ENCODE measurements at regions not wholly inside any gene's neighbourhood (a gene's known extent, or its start where the extent isn't known, plus 50 kb on each side); places are given as distances from the start of the nearest gene placed in this dataset.

GRCh38 chr7:119472408-119473038 lies 800.5 kb upstream of the KCND2 start (continued):
- TF ChIP-seq CTCF (IDR thresholded peaks at IDR 0.05; ENCODE audit: low read depth, low read length, missing input control) (no peak), RXRA (IDR thresholded peaks at IDR 0.05) (peak in 1 of 2 donors; percentile 31), FOXA1 (IDR thresholded peaks at IDR 0.05) (no peak), NR2F2 (IDR thresholded peaks at IDR 0.05) (no peak), JUND (IDR thresholded peaks at IDR 0.05) (no peak)

GRCh38 chr7:119482209-119482608 lies 790.8 kb upstream of the KCND2 start:
- TF ChIP-seq RAD21 (IDR thresholded peaks at IDR 0.05) (peak; percentile 74 to 84), EGR1 (IDR thresholded peaks at IDR 0.05; ENCODE audit: low read depth in 2 of 2) (no peak), CTCF (IDR thresholded peaks at IDR 0.05; ENCODE audit: low read depth, low read length, missing input control) (peak; percentile 62)
- Histone ChIP-seq H3K4me3 (ENCODE audit: low read depth in 1 of 3, low read length in 3 of 3) (no peak overlapping the region), H3K9ac (ENCODE audit: low read depth in 1 of 2, low read length in 2 of 2) (no peak overlapping the region), H3K9me3 (ENCODE audit: control insufficient read depth in 4 of 4, low read length in 3 of 4) (no peaks in the 10 kb centered on the region), H3K4me1 (ENCODE audit: control insufficient read depth in 4 of 4, insufficient read depth in 4 of 4, low read length in 3 of 4) (no peaks in the 10 kb centered on the region), H3K27ac (ENCODE audit: low read depth in 1 of 2, low read length in 2 of 2) (no peak overlapping the region), H3K27me3 (ENCODE audit: control insufficient read depth in 4 of 4, insufficient read depth in 4 of 4, low read length in 3 of 4) (no peaks in the 10 kb centered on the region), H3K36me3 (ENCODE audit: control insufficient read depth in 4 of 4, insufficient read depth in 3 of 4, low read depth in 1 of 4, low read length in 3 of 4) (no peaks in the 10 kb centered on the region)
- WGBS: 17% methylated on average over 4 of the region's 4 CpGs
- DNase-seq (ENCODE audit: low spot score): no peak

GRCh38 chr7:119482671-119483070 lies 790.3 kb upstream of the KCND2 start:
- TF ChIP-seq REST (IDR thresholded peaks at IDR 0.05) (no peak), ATF3 (IDR thresholded peaks at IDR 0.05) (no peak), YY1 (IDR thresholded peaks at IDR 0.05) (no peak), FOXA1 (IDR thresholded peaks at IDR 0.05) (no peak), SP1 (IDR thresholded peaks at IDR 0.05) (no peak), RXRA (IDR thresholded peaks at IDR 0.05) (no peak), MAX (IDR thresholded peaks at IDR 0.05) (no peak), JUND (IDR thresholded peaks at IDR 0.05) (no peak), GABPA (IDR thresholded peaks at IDR 0.05 in 1 of 2, conservative IDR thresholded peaks at IDR 0.05 in 1 of 2) (no peak), HNF4A (conservative IDR thresholded peaks at IDR 0.05) (no peak), HNF4G (IDR thresholded peaks at IDR 0.05) (no peak), TAF1 (conservative IDR thresholded peaks at IDR 0.05) (no peak)
- DNase-seq (ENCODE audit: low spot score): no peak
- 70% methylated on average over 2 of the region's 2 CpGs for WGBS

More at GRCh38 chr7:119482671-119483070, 790.3 kb upstream of the KCND2 start:
- Histone ChIP-seq H3K27ac (ENCODE audit: low read depth in 1 of 2, low read length in 2 of 2) (no peak overlapping the region), H3K9me3 (ENCODE audit: control insufficient read depth in 4 of 4, low read length in 3 of 4) (no peaks in the 10 kb centered on the region), H3K36me3 (ENCODE audit: control insufficient read depth in 4 of 4, insufficient read depth in 3 of 4, low read depth in 1 of 4, low read length in 3 of 4) (no peaks in the 10 kb centered on the region), H3K4me3 (ENCODE audit: low read depth in 1 of 3, low read length in 3 of 3) (no peak overlapping the region), H3K4me1 (ENCODE audit: control insufficient read depth in 4 of 4, insufficient read depth in 4 of 4, low read length in 3 of 4) (no peaks in the 10 kb centered on the region), H3K27me3 (ENCODE audit: control insufficient read depth in 4 of 4, insufficient read depth in 4 of 4, low read length in 3 of 4) (no peaks in the 10 kb centered on the region), H3K9ac (ENCODE audit: low read depth in 1 of 2, low read length in 2 of 2) (no peak overlapping the region)

All from liver (tissue), 8 donors.